ENCODE measurements at regions not wholly inside any gene's neighbourhood (a gene's known extent, or its start where the extent isn't known, plus 50 kb on each side); places are given as distances from the start of the nearest gene placed in this dataset.

DNA sequence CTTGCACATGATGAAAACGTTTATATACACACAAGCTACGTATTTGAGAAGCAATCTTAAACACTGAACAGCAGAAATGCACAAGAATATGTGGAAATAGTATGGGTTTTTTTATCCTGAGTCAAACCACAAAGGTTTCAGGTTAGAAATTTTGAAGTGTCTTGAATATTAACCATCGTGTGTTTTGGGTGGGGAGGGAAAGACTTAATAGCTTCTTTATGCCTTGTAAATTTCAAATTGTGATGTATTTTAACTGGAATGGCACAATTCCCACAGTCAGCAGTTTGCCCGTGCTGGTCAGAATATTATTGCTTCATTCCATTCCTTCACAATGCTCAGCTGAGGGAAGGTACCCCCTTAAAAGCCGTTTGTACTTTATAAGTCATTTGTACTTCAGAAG is 67.4 kb upstream of the WDR1 start:
- no peak overlapping the region for H3K4me3 ChIP-seq (ENCODE audit: low read depth, low read length)
- TF ChIP-seq, protein P1, sequence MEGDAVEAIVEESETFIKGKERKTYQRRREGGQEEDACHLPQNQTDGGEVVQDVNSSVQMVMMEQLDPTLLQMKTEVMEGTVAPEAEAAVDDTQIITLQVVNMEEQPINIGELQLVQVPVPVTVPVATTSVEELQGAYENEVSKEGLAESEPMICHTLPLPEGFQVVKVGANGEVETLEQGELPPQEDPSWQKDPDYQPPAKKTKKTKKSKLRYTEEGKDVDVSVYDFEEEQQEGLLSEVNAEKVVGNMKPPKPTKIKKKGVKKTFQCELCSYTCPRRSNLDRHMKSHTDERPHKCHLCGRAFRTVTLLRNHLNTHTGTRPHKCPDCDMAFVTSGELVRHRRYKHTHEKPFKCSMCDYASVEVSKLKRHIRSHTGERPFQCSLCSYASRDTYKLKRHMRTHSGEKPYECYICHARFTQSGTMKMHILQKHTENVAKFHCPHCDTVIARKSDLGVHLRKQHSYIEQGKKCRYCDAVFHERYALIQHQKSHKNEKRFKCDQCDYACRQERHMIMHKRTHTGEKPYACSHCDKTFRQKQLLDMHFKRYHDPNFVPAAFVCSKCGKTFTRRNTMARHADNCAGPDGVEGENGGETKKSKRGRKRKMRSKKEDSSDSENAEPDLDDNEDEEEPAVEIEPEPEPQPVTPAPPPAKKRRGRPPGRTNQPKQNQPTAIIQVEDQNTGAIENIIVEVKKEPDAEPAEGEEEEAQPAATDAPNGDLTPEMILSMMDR (IDR thresholded peaks at IDR 0.05; ENCODE audit: low read depth, low read length, missing control alignments): no peak
- DNase-seq (ENCODE audit: low read depth): no peak

DNA sequence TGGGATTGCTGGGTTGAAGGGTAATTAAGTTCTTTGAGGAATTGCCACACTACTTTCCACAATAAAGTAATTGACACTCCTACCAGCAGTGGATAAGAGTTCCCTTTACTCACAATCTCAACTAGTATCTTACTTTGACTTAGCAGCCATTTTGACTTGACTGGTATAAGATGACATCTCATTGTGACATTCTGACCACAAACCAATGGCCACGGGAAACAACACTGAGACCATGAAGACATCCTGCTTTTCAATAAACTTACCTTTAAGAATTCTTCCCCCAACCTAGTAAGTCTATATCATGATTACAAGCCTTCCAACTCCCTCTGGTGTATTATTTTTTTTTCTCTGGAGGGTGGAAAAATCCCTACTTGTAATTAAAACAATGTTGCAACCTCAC is 66.9 kb upstream of the WDR1 start:
- TF ChIP-seq, protein P1 (IDR thresholded peaks at IDR 0.05; ENCODE audit: low read depth, low read length, missing control alignments): no peak
- H3K4me3 ChIP-seq (ENCODE audit: low read depth, low read length): no peak overlapping the region
- DNase-seq (ENCODE audit: low read depth): no peak

DNA sequence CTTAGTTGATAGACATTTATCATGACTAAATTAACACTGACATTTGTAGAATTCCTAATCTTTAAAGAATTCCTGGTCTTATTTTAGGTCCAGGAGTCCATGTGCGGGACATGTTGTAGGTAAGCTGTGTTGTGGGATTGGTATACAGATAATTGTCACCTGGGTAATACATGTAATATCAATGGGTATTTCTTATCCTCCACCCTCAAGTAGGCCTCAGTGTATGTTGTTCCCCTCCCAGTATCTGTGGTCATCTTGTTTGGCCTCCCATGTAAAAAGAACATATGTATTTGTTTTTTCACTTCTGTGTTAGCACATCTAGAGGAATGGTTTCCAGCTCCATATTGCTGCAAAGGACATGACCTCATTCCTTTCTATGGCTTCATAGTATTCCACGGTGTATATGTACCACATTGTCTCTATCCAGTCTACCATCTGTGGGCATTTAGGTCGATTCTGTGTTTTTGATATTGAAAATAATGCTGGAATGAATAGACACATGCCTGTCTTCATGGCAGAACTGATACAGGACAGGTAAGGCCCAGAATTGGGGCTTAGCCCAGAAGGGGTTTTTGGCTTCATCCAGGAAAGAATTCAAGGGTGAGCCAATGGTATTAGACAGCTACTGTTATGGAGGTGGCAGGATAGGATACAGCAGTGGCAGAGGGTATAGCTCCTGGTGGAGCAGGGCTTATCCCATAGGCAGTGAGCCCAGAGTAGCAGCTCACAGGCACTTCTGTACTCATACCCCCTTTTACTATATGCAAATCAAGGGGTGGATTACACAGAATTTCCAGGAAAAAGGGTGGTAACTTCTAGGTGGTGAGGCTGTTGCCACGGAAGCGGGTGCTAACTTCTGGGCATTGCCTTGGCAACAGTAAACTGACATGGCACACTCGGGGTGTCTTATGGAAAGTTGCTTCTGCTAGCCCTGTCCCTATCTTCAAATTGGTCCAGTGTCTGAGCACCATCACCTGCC is 66.1 kb upstream of the WDR1 start:
- no peak overlapping the region for H3K4me3 ChIP-seq (ENCODE audit: low read depth, low read length)
- TF ChIP-seq, protein P1 (IDR thresholded peaks at IDR 0.05; ENCODE audit: low read depth, low read length, missing control alignments): no peak
- DNase-seq (ENCODE audit: low read depth): no peak

DNA sequence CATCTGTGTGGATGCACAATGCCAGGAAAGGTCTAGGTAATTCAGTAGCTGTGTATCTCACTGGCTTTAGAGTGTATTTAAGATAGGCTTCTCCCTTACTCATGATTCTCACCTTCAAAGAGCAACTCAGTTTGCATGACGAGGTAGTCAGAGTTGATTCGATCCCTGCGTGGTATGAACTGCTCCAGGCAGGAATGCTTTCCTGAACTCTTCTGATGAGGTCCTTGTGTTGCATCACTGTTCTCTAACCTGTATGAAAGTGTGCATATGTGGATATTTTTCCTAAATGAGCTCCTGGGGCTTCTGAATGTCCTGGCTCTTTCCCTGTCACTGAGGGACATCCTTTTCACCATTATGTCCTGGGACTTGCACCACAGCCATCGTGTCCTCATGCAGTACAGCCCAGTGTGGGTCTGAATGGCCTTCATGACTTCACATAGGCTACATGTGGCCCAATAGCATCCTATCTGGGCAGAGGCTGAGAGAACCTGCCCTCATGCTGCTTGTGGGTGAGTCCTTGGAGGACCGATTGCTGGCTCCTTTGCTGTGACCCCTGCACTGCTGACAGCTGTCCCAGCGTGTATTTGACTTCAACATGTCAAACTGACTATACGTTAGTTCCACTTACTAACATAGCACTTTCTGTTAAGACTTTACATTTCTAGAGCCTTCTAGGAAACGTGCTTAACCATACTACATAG is 65.3 kb upstream of the WDR1 start:
- DNase-seq (ENCODE audit: low read depth): no peak
- no peak overlapping the region for H3K4me3 ChIP-seq (ENCODE audit: low read depth, low read length)
- TF ChIP-seq, protein P1 (IDR thresholded peaks at IDR 0.05; ENCODE audit: low read depth, low read length, missing control alignments): no peak

DNA sequence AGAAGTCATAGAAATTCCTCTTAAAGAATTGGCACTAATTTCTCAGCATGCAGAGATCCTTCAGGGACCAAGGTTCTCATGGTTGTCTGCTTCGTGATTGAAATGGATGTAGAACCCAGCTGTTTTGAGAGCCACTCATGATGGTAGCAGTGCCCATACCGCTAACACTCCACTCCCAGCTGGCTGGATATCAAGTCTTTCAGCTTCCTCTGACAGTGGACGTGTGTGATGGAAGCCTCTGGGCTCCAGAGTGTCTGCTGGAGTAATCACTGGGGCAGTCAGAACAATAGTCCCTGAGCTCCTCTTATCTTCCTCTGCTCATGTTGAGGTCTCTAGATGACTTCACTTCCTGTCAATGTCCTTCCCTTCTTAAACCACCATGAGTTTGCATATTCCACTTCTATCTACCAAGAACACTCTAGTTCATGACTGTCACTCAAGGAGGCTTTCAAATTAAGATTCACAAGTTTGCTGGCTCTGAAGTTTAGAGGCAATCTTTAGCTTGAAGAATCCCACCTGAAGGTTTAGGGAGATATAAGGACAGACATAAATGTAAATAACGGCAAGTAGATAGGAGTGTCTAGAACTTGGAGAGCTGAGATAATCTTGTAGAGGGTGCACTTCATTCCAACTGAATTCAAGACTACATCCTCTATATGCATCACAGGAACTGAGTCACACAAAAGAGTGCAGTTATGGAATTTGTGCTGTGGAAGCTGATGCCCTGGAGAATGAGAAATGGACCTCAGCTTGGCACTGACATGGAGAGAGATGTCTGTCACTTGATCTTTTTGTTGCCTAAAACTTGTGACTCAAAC is 64.5 kb upstream of the WDR1 start:
- DNase-seq (ENCODE audit: low read depth): peak; percentile 13
- TF ChIP-seq, protein P1 (IDR thresholded peaks at IDR 0.05; ENCODE audit: low read depth, low read length, missing control alignments): no peak
- no peak overlapping the region for H3K4me3 ChIP-seq (ENCODE audit: low read depth, low read length)

DNA sequence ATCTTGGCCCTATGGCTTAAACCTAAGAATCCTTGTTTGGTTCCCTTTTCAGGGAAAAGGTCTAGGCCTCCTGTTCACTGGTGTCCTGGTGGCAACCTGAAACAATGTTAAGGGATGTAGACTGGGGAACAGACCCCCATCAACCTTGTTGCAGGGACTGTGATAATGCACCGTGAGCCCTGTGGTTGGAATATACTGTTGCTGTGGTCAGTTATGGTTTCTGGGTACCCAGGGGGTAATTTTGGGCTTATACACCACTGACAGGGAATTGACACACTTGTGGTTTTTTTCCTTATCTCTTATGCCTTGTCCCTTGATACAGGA is 64.0 kb upstream of the WDR1 start:
- H3K4me3 ChIP-seq (ENCODE audit: low read depth, low read length): no peak overlapping the region
- DNase-seq (ENCODE audit: low read depth): no peak
- TF ChIP-seq, protein P1 (IDR thresholded peaks at IDR 0.05; ENCODE audit: low read depth, low read length, missing control alignments): no peak

All from GM12864 (cell line).